Large intestine (tissue), 3 donors: ENCODE measurements at regions not wholly inside any gene's neighbourhood (a gene's known extent, or its start where the extent isn't known, plus 50 kb on each side); places are given as distances from the start of the nearest gene placed in this dataset.

Source experiments
- DNase-seq, 2 donors: peaks; one replicate each; pipeline versions ENCODE4 v3.0.0 to v3.0.0-alpha.2; 2013
- H3K27ac ChIP-seq: one replicate; pipeline ENCODE4 v1.5.1; 2013; ENCODE audit warnings: low read length
- H3K27me3 ChIP-seq: 2 replicates; pipeline ENCODE4 v1.6.1; 2013; ENCODE audit warnings: low read length; ENCODE audit not compliant: control insufficient read depth, insufficient read depth
- H3K36me3 ChIP-seq: 2 replicates; pipeline ENCODE4 v1.6.1; 2013; ENCODE audit warnings: low read length; ENCODE audit not compliant: control insufficient read depth, insufficient read depth
- H3K4me1 ChIP-seq: one replicate; pipeline ENCODE4 v1.6.1; 2013; ENCODE audit warnings: low read length; ENCODE audit not compliant: control insufficient read depth, insufficient read depth
- H3K4me3 ChIP-seq: one replicate; pipeline ENCODE4 v1.5.1; 2013; ENCODE audit warnings: low read length
- H3K9me3 ChIP-seq: one replicate; pipeline ENCODE4 v1.6.1; 2013; ENCODE audit warnings: mild to moderate bottlenecking, low read depth, low read length, moderate library complexity; ENCODE audit not compliant: control insufficient read depth
- WGBS: methylation state at CpG from one replicate; pipeline ENCODE4 v1.1.5; 2013; ENCODE audit warnings: low lambda C conversion rate; ENCODE audit not compliant: insufficient coverage; 5-methylcytosine and 5-hydroxymethylcytosine counted together

- 100% methylated on average over 1 of the region's 7 CpGs for WGBS
Observed at GRCh38 chr4:108543359-108543968, 76.9 kb upstream of the RPL34 start.

GRCh38 chr4:108540536-108540935 lies 79.8 kb upstream of the RPL34 start:
- Histone ChIP-seq H3K27me3 (no peaks in the 10 kb centered on the region), H3K27ac (no peak overlapping the region), H3K36me3 (no peaks in the 10 kb centered on the region), H3K4me3 (no peak overlapping the region), H3K4me1 (no peaks in the 10 kb centered on the region), H3K9me3 (no peaks in the 10 kb centered on the region)
- DNase-seq: peak in 1 of 2 donors; percentile 6
- WGBS: no CpG with 5 or more reads among the region's 2 CpGs

More at GRCh38 chr4:108543359-108543968, 76.9 kb upstream of the RPL34 start:
- Histone ChIP-seq H3K27ac (no peak overlapping the region), H3K27me3 (no peaks in the 10 kb centered on the region), H3K4me1 (no peaks in the 10 kb centered on the region), H3K4me3 (no peak overlapping the region), H3K9me3 (no peaks in the 10 kb centered on the region), H3K36me3 (no peaks in the 10 kb centered on the region)
- DNase-seq: no peak

GRCh38 chr4:108536577-108536976 lies 83.8 kb upstream of the RPL34 start:
- peak in 1 of 2 donors; percentile 29 for DNase-seq
- no CpG with 5 or more reads among the region's 2 CpGs for WGBS

GRCh38 chr4:108535757-108536156 lies 84.6 kb upstream of the RPL34 start:
- WGBS: 90% methylated on average over 2 of the region's 3 CpGs

More at GRCh38 chr4:108536577-108536976, 83.8 kb upstream of the RPL34 start:
- Histone ChIP-seq H3K4me1 (no peaks in the 10 kb centered on the region), H3K4me3 (no peak overlapping the region), H3K36me3 (no peaks in the 10 kb centered on the region), H3K9me3 (no peaks in the 10 kb centered on the region), H3K27ac (no peak overlapping the region), H3K27me3 (no peaks in the 10 kb centered on the region)

GRCh38 chr4:108533876-108534275 lies 86.5 kb upstream of the RPL34 start:
- WGBS: no CpG with 5 or more reads among the region's 2 CpGs
- no peak overlapping the region for H3K27ac ChIP-seq
- H3K9me3 ChIP-seq: no peaks in the 10 kb centered on the region
- no peak overlapping the region for H3K4me3 ChIP-seq
- no peak for DNase-seq
- H3K4me1 ChIP-seq: no peaks in the 10 kb centered on the region
- no peaks in the 10 kb centered on the region for H3K36me3 ChIP-seq
- H3K27me3 ChIP-seq: no peaks in the 10 kb centered on the region

More at GRCh38 chr4:108535757-108536156, 84.6 kb upstream of the RPL34 start:
- H3K4me3 ChIP-seq: no peak overlapping the region
- H3K4me1 ChIP-seq: no peaks in the 10 kb centered on the region
- no peaks in the 10 kb centered on the region for H3K9me3 ChIP-seq
- H3K36me3 ChIP-seq: no peaks in the 10 kb centered on the region
- H3K27ac ChIP-seq: no peak overlapping the region
- no peaks in the 10 kb centered on the region for H3K27me3 ChIP-seq
- DNase-seq: no peak

- Histone ChIP-seq H3K4me1 (no peaks in the 10 kb centered on the region), H3K36me3 (no peaks in the 10 kb centered on the region), H3K27ac (no peak overlapping the region), H3K9me3 (no peaks in the 10 kb centered on the region), H3K4me3 (no peak overlapping the region), H3K27me3 (no peaks in the 10 kb centered on the region)
- no CpG with 5 or more reads among the region's 4 CpGs for WGBS
- peak in 1 of 2 donors; percentile 18 for DNase-seq
Observed at GRCh38 chr4:108533245-108533844, 87.0 kb upstream of the RPL34 start.

GRCh38 chr4:108532738-108533137 lies 87.6 kb upstream of the RPL34 start:
- Histone ChIP-seq H3K27ac (no peak overlapping the region), H3K36me3 (no peaks in the 10 kb centered on the region), H3K4me1 (no peaks in the 10 kb centered on the region), H3K4me3 (no peak overlapping the region), H3K9me3 (no peaks in the 10 kb centered on the region), H3K27me3 (no peaks in the 10 kb centered on the region)
- 92% methylated on average over 2 of the region's 2 CpGs for WGBS
- no peak for DNase-seq

GRCh38 chr4:108532187-108532586 lies 88.2 kb upstream of the RPL34 start:
- no peak for DNase-seq
- H3K36me3 ChIP-seq: no peaks in the 10 kb centered on the region
- H3K27me3 ChIP-seq: no peaks in the 10 kb centered on the region
- H3K4me1 ChIP-seq: no peaks in the 10 kb centered on the region
- no peak overlapping the region for H3K4me3 ChIP-seq
- no peak overlapping the region for H3K27ac ChIP-seq
- no peaks in the 10 kb centered on the region for H3K9me3 ChIP-seq
- no CpG with 5 or more reads among the region's 5 CpGs for WGBS

- Histone ChIP-seq H3K9me3 (no peaks in the 10 kb centered on the region), H3K36me3 (no peaks in the 10 kb centered on the region), H3K4me1 (no peaks in the 10 kb centered on the region), H3K27ac (no peak overlapping the region), H3K27me3 (no peaks in the 10 kb centered on the region), H3K4me3 (no peak overlapping the region)
- WGBS: 100% methylated on average over 1 of the region's 2 CpGs
- DNase-seq: no peak
Observed at GRCh38 chr4:108531461-108531860, 88.9 kb upstream of the RPL34 start.

- Histone ChIP-seq H3K27ac (no peak overlapping the region), H3K4me3 (no peak overlapping the region), H3K4me1 (no peaks in the 10 kb centered on the region), H3K27me3 (no peaks in the 10 kb centered on the region), H3K36me3 (no peaks in the 10 kb centered on the region), H3K9me3 (no peaks in the 10 kb centered on the region)
- 93% methylated on average over 6 of the region's 8 CpGs for WGBS
- DNase-seq: no peak
Observed at GRCh38 chr4:108529984-108530905, 90.1 kb upstream of the RPL34 start.
